ENCODE measurements at regions not wholly inside any gene's neighbourhood (a gene's known extent, or its start where the extent isn't known, plus 50 kb on each side); places are given as distances from the start of the nearest gene placed in this dataset.

DNA sequence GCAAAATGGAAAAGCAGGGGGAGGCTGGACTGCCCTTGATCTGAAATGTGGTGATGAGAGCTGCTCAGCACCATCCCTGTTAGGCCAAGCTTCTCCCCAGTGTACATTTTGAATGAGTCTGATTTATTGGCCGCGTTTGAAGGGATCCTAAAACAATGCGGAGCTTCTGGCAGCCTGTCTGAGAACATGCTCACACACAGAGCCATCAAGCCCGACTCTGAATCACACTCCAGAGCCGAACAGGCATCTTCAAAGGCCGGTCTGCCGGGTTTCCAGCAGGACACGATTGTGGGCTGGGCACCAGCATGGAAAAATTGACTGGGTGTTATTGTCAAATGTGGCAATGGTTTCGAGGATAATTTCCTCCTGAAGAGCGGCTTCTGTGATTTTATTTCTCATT is 235.9 kb downstream of the TFAP2C start:
- Histone ChIP-seq H3K9me3 (replicated peaks; ENCODE audit: low read length) (no peaks in the 10 kb centered on the region), H3K27me3 (ENCODE audit: control insufficient read depth, insufficient read depth, low read length) (no peaks in the 10 kb centered on the region)

DNA sequence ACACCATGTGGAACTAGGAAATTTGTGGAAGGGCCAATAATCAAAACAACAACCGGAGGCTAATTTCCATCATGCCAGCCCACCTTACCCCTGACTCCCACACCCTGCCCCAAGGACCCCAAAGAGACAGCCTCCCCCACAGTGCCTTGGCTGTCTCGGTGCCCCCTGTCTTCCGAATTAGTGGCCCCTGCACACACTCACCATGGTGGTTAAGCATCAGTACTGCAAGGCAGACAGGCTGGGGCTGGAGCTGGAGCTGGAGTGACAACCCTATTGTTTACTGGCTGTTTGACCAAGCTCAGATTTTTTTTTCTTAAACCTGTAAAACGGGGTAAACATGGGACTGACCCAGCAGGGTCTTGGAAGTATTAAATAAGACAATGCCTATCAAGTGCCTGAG is 238.0 kb downstream of the TFAP2C start:
- H3K27me3 ChIP-seq (ENCODE audit: control insufficient read depth, insufficient read depth, low read length), result no peaks in the 10 kb centered on the region
- no peak overlapping the region for H3K9ac ChIP-seq (ENCODE audit: low read depth, low read length)

More for the DNA sequence above, 235.9 kb downstream of the TFAP2C start:
- no peak overlapping the region for H3K9ac ChIP-seq (ENCODE audit: low read depth, low read length)
- H3K4me3 ChIP-seq (ENCODE audit: low read length), result no peak overlapping the region
- H3K4me2 ChIP-seq (ENCODE audit: low read length), result no peak overlapping the region
- no peaks in the 10 kb centered on the region for H3K4me1 ChIP-seq (ENCODE audit: control insufficient read depth, insufficient read depth, low read length)
- H3K36me3 ChIP-seq (ENCODE audit: insufficient read depth, low read length), result no peaks in the 10 kb centered on the region

DNA sequence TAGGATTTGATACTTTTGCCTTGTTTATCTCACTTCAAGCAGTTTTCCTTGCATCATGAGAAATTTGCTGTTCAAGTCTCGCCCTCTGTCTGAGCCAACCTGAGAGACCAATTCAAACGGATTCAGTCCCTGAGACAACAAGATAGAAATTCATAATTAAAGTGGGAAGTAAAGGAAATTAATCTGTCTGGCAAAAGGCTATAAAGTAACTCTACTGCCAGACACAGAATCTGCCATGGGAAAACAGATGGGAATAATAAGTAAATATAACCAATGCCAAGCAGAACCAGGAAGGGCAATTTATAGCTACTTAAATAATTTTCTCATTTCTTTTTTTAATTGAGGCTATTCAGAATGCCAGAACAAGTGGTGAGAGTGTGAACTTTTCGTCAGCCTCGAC is 239.6 kb downstream of the TFAP2C start:
- H3K36me3 ChIP-seq (ENCODE audit: insufficient read depth, low read length), result no peaks in the 10 kb centered on the region
- no peaks in the 10 kb centered on the region for H3K27me3 ChIP-seq (ENCODE audit: control insufficient read depth, insufficient read depth, low read length)
- no peaks in the 10 kb centered on the region for H3K4me1 ChIP-seq (ENCODE audit: control insufficient read depth, insufficient read depth, low read length)
- H3K9me3 ChIP-seq (replicated peaks; ENCODE audit: low read length), result no peaks in the 10 kb centered on the region
- H3K9ac ChIP-seq (ENCODE audit: low read depth, low read length), result no peak overlapping the region
- H3K4me3 ChIP-seq (ENCODE audit: low read length), result no peak overlapping the region
- H3K4me2 ChIP-seq (ENCODE audit: low read length), result no peak overlapping the region

More for the DNA sequence above, 238.0 kb downstream of the TFAP2C start:
- no peaks in the 10 kb centered on the region for H3K9me3 ChIP-seq (replicated peaks; ENCODE audit: low read length)
- H3K4me1 ChIP-seq (ENCODE audit: control insufficient read depth, insufficient read depth, low read length), result no peaks in the 10 kb centered on the region
- no peaks in the 10 kb centered on the region for H3K36me3 ChIP-seq (ENCODE audit: insufficient read depth, low read length)
- H3K4me2 ChIP-seq (ENCODE audit: low read length), result no peak overlapping the region
- no peak overlapping the region for H3K4me3 ChIP-seq (ENCODE audit: low read length)

DNA sequence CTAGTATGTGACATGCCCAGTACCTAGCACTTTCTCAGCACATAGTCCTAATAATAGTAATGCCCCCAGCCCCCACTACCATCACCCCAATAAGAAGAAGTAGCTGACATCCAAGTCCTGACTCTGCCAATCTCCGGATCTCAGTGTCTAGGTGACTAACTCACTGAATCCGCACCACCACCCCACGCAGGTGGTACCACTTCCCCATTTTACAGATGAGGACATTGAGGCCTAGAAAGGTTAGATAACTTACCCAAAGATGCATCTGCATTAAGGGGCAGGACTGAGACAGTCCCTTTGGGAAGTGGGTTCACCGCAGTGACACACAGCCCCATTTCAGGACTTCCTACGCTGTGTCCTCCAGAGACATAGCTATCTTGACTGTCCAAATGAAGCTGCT is 241.2 kb downstream of the TFAP2C start:
- Histone ChIP-seq H3K36me3 (ENCODE audit: insufficient read depth, low read length) (no peaks in the 10 kb centered on the region), H3K4me2 (ENCODE audit: low read length) (no peak overlapping the region), H3K4me1 (ENCODE audit: control insufficient read depth, insufficient read depth, low read length) (no peaks in the 10 kb centered on the region), H3K9me3 (replicated peaks; ENCODE audit: low read length) (no peaks in the 10 kb centered on the region), H3K27me3 (ENCODE audit: control insufficient read depth, insufficient read depth, low read length) (no peaks in the 10 kb centered on the region), H3K9ac (ENCODE audit: low read depth, low read length) (no peak overlapping the region), H3K4me3 (ENCODE audit: low read length) (no peak overlapping the region)

DNA sequence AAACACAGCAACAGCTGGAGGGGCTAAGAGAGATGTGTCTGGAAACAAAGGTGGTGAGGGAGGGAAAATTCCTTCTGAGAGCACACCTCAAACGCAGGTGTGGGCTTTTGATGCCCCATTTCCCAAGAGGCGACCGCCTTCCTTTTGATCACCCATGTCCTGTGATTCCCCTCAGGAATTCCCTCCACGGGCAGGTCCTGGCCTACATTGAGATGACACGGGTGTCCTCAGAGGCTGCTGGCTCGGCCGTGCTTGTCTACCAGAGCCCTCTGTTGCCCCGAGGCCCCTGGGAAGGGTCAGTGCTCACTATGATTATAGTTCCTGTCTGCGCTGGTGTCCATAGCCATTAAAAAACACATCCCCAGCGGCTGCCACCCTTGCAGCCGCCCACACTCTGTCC is 242.6 kb downstream of the TFAP2C start:
- Histone ChIP-seq H3K9ac (ENCODE audit: low read depth, low read length) (no peak overlapping the region), H3K36me3 (ENCODE audit: insufficient read depth, low read length) (no peaks in the 10 kb centered on the region), H3K4me2 (ENCODE audit: low read length) (no peak overlapping the region), H3K27me3 (ENCODE audit: control insufficient read depth, insufficient read depth, low read length) (no peaks in the 10 kb centered on the region), H3K4me3 (ENCODE audit: low read length) (no peak overlapping the region), H3K4me1 (ENCODE audit: control insufficient read depth, insufficient read depth, low read length) (no peaks in the 10 kb centered on the region), H3K9me3 (replicated peaks; ENCODE audit: low read length) (no peaks in the 10 kb centered on the region)

DNA sequence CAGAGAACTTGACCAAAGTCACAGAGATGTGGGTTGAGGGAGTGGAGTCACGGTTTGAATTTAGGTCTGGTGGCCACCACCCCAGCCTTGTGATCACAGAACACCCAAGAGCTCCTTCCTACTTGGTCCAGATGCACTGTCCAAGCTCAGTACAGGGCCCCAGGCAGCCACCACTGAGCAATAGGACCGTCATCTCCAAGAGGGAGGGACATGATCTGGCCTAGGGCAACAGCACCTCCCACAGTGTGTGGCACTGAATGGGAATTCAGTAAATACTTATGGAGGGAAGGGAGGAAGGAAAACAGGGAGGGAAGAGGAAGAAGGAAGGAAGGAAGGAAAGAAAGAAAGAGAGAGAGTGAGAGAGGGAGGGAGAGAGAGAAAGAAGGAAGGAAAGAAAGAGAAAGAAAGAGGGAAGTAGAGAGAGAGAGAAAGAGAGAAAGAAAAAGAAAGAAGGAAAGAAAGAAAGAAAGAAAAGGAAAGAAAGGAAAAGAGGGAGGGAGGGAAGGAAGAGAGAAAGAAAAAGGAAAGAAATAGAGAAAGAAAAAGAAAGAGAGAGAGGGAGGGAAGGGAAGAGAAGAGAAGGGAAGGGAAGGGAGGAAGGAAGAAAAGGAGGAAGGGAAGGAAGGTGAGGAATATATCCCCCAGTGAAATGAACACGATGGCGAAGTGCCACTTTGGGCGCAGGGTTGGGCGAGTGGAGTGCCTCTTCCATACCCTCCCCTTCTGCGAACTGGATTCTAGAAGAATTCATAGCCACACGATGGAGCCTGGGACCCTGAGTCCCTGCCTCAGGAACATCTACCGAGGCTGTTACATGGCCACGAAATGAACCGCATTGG is 243.7 kb downstream of the TFAP2C start:
- Histone ChIP-seq H3K9ac (ENCODE audit: low read depth, low read length) (no peak overlapping the region), H3K4me2 (ENCODE audit: low read length) (no peak overlapping the region), H3K9me3 (replicated peaks; ENCODE audit: low read length) (no peaks in the 10 kb centered on the region), H3K4me1 (ENCODE audit: control insufficient read depth, insufficient read depth, low read length) (no peaks in the 10 kb centered on the region), H3K36me3 (ENCODE audit: insufficient read depth, low read length) (no peaks in the 10 kb centered on the region), H3K4me3 (ENCODE audit: low read length) (no peak overlapping the region), H3K27me3 (ENCODE audit: control insufficient read depth, insufficient read depth, low read length) (no peaks in the 10 kb centered on the region)

DNA sequence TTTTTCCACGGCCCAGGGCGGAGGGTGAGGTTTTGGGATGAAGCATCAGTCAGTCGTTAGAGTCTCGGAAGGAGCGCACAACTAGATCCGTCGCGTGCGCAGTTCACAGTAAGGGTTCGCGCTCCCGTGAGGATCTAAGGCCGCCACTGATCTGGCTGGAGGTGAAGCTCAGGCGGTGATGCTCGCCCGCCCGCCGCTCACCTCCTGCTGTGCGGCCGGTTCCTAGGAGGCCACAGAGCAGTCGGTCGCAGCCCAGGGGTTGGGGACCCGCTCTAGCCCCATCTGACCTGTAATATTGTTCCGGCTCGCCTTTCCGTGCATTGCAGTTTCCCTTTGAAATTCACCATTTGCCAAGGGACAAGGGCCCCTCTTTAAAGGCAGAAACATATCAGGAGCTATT is 244.7 kb downstream of the TFAP2C start:
- no peaks in the 10 kb centered on the region for H3K27me3 ChIP-seq (ENCODE audit: control insufficient read depth, insufficient read depth, low read length)
- no peaks in the 10 kb centered on the region for H3K9me3 ChIP-seq (replicated peaks; ENCODE audit: low read length)
- no peaks in the 10 kb centered on the region for H3K4me1 ChIP-seq (ENCODE audit: control insufficient read depth, insufficient read depth, low read length)
- no peak overlapping the region for H3K4me3 ChIP-seq (ENCODE audit: low read length)
- no peak overlapping the region for H3K9ac ChIP-seq (ENCODE audit: low read depth, low read length)
- H3K4me2 ChIP-seq (ENCODE audit: low read length), result no peak overlapping the region
- H3K36me3 ChIP-seq (ENCODE audit: insufficient read depth, low read length), result no peaks in the 10 kb centered on the region

DNA sequence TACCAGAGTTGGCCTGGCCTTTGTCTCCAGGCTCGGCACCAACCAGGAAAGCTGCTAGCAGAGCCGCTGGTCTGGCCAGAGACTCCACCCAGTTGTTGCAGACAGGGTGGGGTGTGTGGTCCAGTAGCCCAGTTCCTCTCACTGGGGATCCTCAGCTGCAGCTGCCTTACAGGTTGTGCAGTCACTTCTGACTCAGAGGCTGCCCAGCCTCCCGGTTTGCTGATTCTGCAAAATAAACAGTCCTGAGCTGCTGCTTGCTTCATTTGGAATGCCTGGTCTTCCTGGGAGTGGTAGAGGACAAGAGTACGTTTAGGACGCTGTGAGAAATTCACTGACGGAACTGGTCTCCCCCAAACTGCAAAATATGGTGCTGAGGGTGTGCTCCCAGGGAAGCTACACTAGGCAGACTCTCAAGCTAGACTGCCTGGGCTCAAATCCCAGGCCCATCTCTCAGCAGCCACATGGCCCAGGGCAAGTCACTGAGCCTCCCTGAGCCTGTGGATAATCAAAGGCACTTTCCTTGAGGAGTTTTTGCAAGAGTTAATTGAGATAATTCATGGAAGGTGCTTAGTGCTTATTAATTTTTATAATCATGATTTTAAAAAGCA is 246.1 kb downstream of the TFAP2C start:
- Histone ChIP-seq H3K27me3 (ENCODE audit: control insufficient read depth, insufficient read depth, low read length) (no peaks in the 10 kb centered on the region), H3K4me1 (ENCODE audit: control insufficient read depth, insufficient read depth, low read length) (no peaks in the 10 kb centered on the region), H3K4me3 (ENCODE audit: low read length) (no peak overlapping the region), H3K9me3 (replicated peaks; ENCODE audit: low read length) (no peaks in the 10 kb centered on the region), H3K9ac (ENCODE audit: low read depth, low read length) (no peak overlapping the region), H3K36me3 (ENCODE audit: insufficient read depth, low read length) (no peaks in the 10 kb centered on the region), H3K4me2 (ENCODE audit: low read length) (no peak overlapping the region)

DNA sequence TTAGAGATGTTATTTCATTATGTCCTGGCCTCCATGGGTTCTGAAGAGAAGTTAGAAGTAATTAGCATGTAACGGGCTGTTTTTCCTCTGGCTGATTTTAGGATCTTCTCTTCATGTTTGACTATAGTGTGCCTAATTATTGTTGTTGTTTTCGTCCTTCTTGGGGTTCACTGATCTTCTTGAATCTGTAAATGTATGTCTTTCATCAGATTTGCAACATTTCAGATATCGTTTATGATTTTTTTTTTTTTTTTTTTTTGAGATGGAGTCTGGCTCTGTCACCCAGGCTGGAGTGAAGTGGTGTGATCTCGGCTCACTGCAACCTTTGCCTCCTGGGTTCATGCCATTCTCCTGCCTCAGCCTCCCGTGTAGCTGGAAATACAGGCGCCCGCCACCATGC is 246.7 kb downstream of the TFAP2C start:
- Histone ChIP-seq H3K9ac (ENCODE audit: low read depth, low read length) (no peak overlapping the region), H3K27me3 (ENCODE audit: control insufficient read depth, insufficient read depth, low read length) (no peaks in the 10 kb centered on the region), H3K9me3 (replicated peaks; ENCODE audit: low read length) (peaks cover 4% of the 10 kb centered on the region), H3K4me1 (ENCODE audit: control insufficient read depth, insufficient read depth, low read length) (no peaks in the 10 kb centered on the region), H3K36me3 (ENCODE audit: insufficient read depth, low read length) (no peaks in the 10 kb centered on the region), H3K4me3 (ENCODE audit: low read length) (no peak overlapping the region), H3K4me2 (ENCODE audit: low read length) (no peak overlapping the region)

DNA sequence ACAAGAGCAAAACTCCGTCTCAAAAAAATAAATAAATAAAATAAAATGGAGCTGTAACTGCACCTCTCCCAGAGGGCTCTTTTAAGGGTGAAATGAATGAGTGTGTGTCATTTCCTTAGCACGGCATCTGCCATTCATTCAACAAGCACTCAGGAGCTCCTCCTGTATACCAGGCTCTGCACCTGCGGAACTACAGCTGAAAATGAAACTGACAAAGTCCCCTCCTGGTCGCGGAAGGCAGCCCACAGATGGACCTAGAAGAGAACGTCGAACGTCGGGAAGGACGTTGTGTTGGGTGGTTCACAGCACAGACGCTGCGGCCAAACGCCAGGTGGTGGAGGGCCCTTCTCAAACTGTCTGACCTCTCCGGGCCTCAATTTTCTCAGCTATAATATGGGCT is 256.4 kb downstream of the TFAP2C start:
- no peak overlapping the region for H3K9ac ChIP-seq (ENCODE audit: low read depth, low read length)
- no peaks in the 10 kb centered on the region for H3K27me3 ChIP-seq (ENCODE audit: control insufficient read depth, insufficient read depth, low read length)
- no peaks in the 10 kb centered on the region for H3K36me3 ChIP-seq (ENCODE audit: insufficient read depth, low read length)
- H3K4me3 ChIP-seq (ENCODE audit: low read length), result no peak overlapping the region
- H3K4me2 ChIP-seq (ENCODE audit: low read length), result no peak overlapping the region
- H3K4me1 ChIP-seq (ENCODE audit: control insufficient read depth, insufficient read depth, low read length), result no peaks in the 10 kb centered on the region
- peaks cover 16% of the 10 kb centered on the region for H3K9me3 ChIP-seq (replicated peaks; ENCODE audit: low read length)

DNA sequence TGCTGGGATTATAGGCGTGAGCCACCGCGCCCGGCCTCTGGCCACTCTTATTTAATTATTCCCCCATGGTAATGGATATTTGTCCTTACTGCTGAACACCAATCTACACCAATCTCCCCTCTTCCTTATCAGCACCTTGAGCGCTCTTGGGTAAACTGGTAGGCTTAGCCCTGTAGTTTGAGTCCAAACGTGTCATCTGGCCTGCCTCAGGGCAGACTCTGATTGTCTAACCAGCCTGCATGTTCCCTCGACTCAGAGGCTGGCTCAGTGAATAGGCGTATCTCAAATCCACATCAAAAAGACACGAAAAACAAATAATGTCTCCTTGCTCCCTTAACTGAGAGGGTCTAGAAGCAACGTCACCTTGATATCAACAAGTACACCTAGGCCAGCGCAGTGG is 260.9 kb downstream of the TFAP2C start:
- H3K27me3 ChIP-seq (ENCODE audit: control insufficient read depth, insufficient read depth, low read length), result no peaks in the 10 kb centered on the region
- H3K4me1 ChIP-seq (ENCODE audit: control insufficient read depth, insufficient read depth, low read length), result no peaks in the 10 kb centered on the region
- H3K36me3 ChIP-seq (ENCODE audit: insufficient read depth, low read length), result no peaks in the 10 kb centered on the region
- no peak overlapping the region for H3K4me3 ChIP-seq (ENCODE audit: low read length)
- no peak overlapping the region for H3K4me2 ChIP-seq (ENCODE audit: low read length)
- H3K9me3 ChIP-seq (replicated peaks; ENCODE audit: low read length), result peaks cover 9% of the 10 kb centered on the region
- H3K9ac ChIP-seq (ENCODE audit: low read depth, low read length), result no peak overlapping the region

Data from skeletal muscle satellite cell (primary cell).